Sigmoid colon (tissue), 6 donors: ENCODE measurements at regions not wholly inside any gene's neighbourhood (a gene's known extent, or its start where the extent isn't known, plus 50 kb on each side); places are given as distances from the start of the nearest gene placed in this dataset.
A peak's percentile ranks its signal among the peaks of the same experiment; 100 is the strongest.
"Not testable (repeated sequence)": the region's sequence is repeated elsewhere in the genome, so short reads cannot be mapped to it uniquely, and the experiment has no call there.

Experiments used
- DNase-seq: peaks from one replicate; pipeline ENCODE4 v3.0.0-alpha.2; 2019
- H3K27ac ChIP-seq, 4 donors: fragments of 200-600 bp; sonication (generic); one replicate each; pipeline ENCODE4 v1.5.1; 2016 to 2019; ENCODE audit warnings: mild to moderate bottlenecking in 1 of 4
- H3K27me3 ChIP-seq, 3 donors: fragments of 200-600 bp; sonication (generic); one replicate each; pipeline ENCODE4 v1.5.1; 2019; ENCODE audit warnings: mild to moderate bottlenecking in 1 of 3
- H3K36me3 ChIP-seq, 4 donors: fragments of 200-600 bp; sonication (generic); one replicate each; pipeline ENCODE4 v1.5.1; 2016 to 2019
- H3K4me1 ChIP-seq, 4 donors: fragments of 200-600 bp; sonication (generic); one replicate each; pipeline ENCODE4 v1.5.1; 2017 to 2019
- H3K4me3 ChIP-seq, 4 donors: fragments of 200-600 bp; sonication (generic); one replicate each; pipeline ENCODE4 v1.5.1; 2017 to 2019; ENCODE audit warnings: mild to moderate bottlenecking in 2 of 4, moderate library complexity in 1 of 4
- H3K9me3 ChIP-seq, 4 donors: fragments of 200-600 bp in 3 of 4; sonication (generic) in 3 of 4; one replicate each; pipeline versions ENCODE4 v1.5.1 to v1.6.1; 2013 to 2019
- CTCF ChIP-seq, 4 experiments: fragments of 450-650 bp in 3 of 4; fragments of 200-600 bp in 1 of 4; IDR thresholded peaks; one replicate each; pipeline ENCODE4 v1.5.1; 2016 to 2019; ENCODE audit warnings: antibody characterized with exemption in 4 of 4, mild to moderate bottlenecking in 3 of 4, moderate library complexity in 2 of 4
- EP300 ChIP-seq, 4 donors: sonication (generic); formaldehyde crosslinking; IDR thresholded peaks; one replicate each; pipeline ENCODE4 v1.6.1; 2017; ENCODE audit warnings: antibody characterized with exemption in 4 of 4
- POLR2A ChIP-seq, 2 donors: fragments of 450-650 bp; IDR thresholded peaks; one replicate each; pipeline ENCODE4 v1.6.1; 2016; ENCODE audit warnings: antibody characterized with exemption in 2 of 2, mild to moderate bottlenecking in 2 of 2, moderate library complexity in 2 of 2
- POLR2AphosphoS5 ChIP-seq, 4 donors: sonication (generic); formaldehyde crosslinking; IDR thresholded peaks; one replicate each; pipeline ENCODE4 v1.6.1; 2017; ENCODE audit warnings: antibody characterized with exemption in 4 of 4
- WGBS, 2 donors: extraction: QIAGEN DNeasy Blood & Tissue Kit; methylation state at CpG; one replicate each; pipeline ENCODE4 v1.1.7; 2013; 5-methylcytosine and 5-hydroxymethylcytosine counted together
- intact Hi-C: fragments of 100-400 bp; cut with DNase I; formaldehyde crosslinking; loops from one replicate; pipeline ENCODE4 v1.15.1; 2023
- donor health status: healthy with polysubstance abuse.
- donor health status: healthy.

DNA sequence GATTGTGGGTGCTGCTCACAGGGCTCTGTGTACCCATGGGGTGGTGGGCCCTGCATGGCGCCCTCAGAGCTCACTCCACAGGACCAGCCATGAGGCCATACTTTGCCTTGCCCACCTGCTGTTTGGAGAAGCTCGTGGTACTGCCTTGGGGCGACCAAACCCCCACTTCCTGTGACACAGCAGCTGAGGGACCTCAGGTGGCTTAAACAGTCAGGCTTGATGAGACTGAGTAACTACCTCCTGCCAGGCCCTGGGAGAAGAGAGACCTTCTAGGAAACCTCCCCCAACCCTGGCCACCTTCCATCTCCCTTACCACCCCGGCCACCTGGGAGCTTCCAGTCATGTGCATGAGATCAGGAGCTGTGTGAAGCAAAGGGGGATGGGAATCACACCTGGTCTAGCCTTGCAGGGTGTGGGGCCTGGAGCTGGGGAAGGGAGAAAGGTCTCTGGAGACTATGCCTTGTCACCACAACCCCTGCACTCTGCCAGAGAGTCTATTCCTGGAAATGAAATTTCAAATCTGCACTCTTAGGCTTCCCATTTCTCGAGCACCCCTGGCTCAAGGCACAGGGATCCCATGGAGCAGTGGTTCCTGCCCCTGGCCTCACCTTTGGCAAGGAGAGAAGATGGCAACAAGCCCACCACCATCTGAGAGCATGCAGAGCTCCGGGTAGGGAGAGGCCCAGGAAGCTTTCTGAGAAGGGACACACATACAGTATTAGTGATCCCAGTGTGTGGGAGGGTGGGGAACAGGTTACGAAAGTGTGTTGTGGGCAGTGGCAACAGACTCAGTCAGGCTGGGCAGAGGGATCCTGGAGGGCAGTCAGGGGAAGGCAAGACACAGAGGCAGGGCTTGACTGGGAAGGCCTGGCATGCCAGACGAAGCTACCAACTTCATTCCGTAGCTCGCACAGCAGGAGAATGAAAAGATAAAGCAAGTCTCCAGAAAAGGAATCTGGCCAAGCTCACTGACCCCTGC, 125.0 kb downstream of the URI1 start:
- H3K27me3 ChIP-seq: peaks cover 0 to 16% (median 10%) of the 10 kb centered on the region in 3 donors
- WGBS, 2 donors: 76 to 87% methylated on average over 10 of the region's 10 CpGs
- TF ChIP-seq EP300 (IDR thresholded peaks at IDR 0.05) (no peak), POLR2AphosphoS5 (IDR thresholded peaks at IDR 0.05) (no peak), CTCF (IDR thresholded peaks at IDR 0.05) (no peak), POLR2A (IDR thresholded peaks at IDR 0.05) (no peak)
- no peak overlapping the region for H3K27ac ChIP-seq
- H3K4me3 ChIP-seq: no peak overlapping the region
- H3K9me3 ChIP-seq: no peaks in the 10 kb centered on the region
- peaks cover 0 to 21% (median 10%) of the 10 kb centered on the region in 4 donors for H3K4me1 ChIP-seq
- H3K36me3 ChIP-seq: no peaks in the 10 kb centered on the region
- peak; percentile 51 for DNase-seq
- intact Hi-C loops: no loop called here

DNA sequence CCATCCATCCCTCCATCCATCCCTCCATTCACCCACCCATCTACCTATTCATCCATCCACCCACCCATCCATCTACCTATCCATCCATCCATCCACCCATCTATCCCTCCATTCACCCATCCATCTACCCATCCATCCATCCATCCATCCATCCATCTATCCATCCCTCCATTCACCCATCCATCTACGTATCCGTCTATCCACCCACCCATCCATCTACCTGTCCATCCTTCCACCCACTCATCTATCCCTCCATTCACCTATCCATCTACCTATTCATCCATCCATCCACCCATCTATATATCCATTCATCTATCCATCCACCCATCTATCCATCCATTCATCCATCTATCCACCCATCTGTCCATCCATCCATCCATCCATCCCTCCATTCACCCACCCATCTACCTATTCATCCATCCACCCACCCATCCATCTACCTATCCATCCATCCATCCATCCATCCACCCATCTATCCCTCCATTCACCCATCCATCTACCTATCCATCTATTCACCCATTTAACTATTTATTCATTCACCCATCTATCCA, 126.0 kb downstream of the URI1 start:
- WGBS, 2 donors: 97% methylated on average over 2 of the region's 2 CpGs
- DNase-seq, H3K4me3 ChIP-seq, H3K36me3 ChIP-seq, H3K27me3 ChIP-seq, H3K9me3 ChIP-seq, intact Hi-C loops, H3K27ac ChIP-seq: not testable (repeated sequence)
- H3K4me1 ChIP-seq: peaks cover 0 to 22% (median 10%) of the 10 kb centered on the region in 4 donors

DNA sequence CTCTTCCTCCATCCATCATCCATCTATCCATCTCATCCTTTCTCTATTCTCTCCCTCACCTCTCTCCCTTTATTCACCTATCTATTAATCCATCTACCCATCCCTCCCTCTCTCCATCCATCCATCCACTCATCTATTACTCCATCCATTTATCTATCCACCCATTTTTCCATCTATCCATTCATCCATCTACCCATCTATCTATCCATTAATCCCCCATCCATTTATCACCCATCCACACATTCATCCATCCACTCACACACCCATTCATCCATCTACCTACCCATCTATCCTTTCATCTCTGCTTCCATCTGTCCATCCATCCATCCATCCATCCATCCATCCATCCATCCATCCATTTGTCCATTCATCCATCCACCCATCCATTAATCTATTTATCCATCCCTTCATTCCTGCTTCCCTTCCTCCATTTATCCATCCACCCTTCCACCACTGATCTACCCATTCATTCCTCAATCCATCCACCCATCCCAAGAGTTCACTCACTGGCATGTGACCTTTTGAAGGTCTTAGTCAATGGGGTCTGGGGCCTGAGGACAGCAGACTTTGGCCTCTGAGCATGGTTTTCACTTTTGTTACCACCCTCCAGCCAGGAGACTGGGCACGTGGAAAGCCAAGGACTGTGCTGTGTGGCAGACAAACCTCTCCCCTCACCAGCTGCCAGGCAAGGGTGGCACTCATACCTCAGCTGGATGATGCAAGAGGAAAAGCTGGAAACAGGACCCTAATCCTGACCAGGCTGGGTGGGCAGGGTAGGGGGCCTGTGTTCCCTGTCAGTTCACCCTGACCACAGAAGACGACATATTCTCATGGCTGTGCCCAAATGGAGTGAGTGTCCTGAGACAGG, 126.7 kb downstream of the URI1 start:
- peak; percentile 40 for DNase-seq
- H3K27me3 ChIP-seq: peaks cover 0 to 2% (median 0%) of the 10 kb centered on the region in 3 donors

DNA sequence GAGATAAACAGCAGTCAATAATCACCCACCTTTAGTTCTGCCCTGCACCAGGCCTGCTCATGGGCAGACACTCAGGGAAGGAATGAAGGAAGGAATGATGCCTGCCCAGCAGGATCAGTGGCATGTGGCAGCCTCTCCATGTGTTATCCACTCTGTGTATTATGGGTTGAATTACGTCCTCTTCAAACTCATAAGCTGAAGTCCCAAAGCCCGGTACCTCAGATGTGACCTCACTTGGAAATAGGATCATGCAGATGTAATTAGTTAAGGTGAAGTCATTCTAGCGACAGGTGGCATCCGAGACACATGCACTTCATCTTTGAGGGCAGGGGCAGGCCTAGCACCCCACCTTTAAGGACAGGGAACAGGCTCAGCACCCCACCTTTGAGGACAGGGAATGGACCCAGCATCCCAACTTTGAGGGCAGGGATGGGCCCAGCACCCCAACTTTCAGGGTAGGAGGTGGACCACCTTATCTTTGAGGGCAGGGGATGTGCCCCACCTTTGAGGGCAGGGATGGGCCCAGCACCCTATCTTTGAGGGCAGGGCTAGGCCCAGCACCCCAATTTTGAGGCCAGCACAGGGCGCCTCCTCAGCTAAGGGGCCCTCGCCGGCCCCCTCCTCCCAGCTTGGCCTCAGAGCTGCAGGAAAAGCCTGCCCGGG, 127.6 kb downstream of the URI1 start:
- 60 to 63% methylated on average over 8 of the region's 8 CpGs for WGBS, 2 donors
- no peak overlapping the region for H3K27ac ChIP-seq
- peaks cover 0 to 22% (median 10%) of the 10 kb centered on the region in 4 donors for H3K4me1 ChIP-seq
- H3K4me3 ChIP-seq: no peak overlapping the region
- no peaks in the 10 kb centered on the region for H3K36me3 ChIP-seq
- H3K9me3 ChIP-seq: no peaks in the 10 kb centered on the region
- intact Hi-C loops: no loop called here
- DNase-seq: peak; percentile 34
- H3K27me3 ChIP-seq: no peaks in the 10 kb centered on the region
- TF ChIP-seq EP300 (IDR thresholded peaks at IDR 0.05) (no peak), CTCF (IDR thresholded peaks at IDR 0.05) (no peak), POLR2A (IDR thresholded peaks at IDR 0.05) (no peak), POLR2AphosphoS5 (IDR thresholded peaks at IDR 0.05) (no peak)

More for the DNA sequence above, 126.7 kb downstream of the URI1 start:
- TF ChIP-seq POLR2AphosphoS5 (IDR thresholded peaks at IDR 0.05) (no peak), POLR2A (IDR thresholded peaks at IDR 0.05) (no peak)
- 88 to 90% methylated on average over 2 of the region's 2 CpGs for WGBS, 2 donors
- H3K9me3 ChIP-seq: no peaks in the 10 kb centered on the region
- intact Hi-C loops: no loop called here
- no peak overlapping the region for H3K4me3 ChIP-seq
- H3K4me1 ChIP-seq: peaks cover 0 to 22% (median 10%) of the 10 kb centered on the region in 4 donors
- no peaks in the 10 kb centered on the region for H3K36me3 ChIP-seq
- no peak overlapping the region for H3K27ac ChIP-seq

DNA sequence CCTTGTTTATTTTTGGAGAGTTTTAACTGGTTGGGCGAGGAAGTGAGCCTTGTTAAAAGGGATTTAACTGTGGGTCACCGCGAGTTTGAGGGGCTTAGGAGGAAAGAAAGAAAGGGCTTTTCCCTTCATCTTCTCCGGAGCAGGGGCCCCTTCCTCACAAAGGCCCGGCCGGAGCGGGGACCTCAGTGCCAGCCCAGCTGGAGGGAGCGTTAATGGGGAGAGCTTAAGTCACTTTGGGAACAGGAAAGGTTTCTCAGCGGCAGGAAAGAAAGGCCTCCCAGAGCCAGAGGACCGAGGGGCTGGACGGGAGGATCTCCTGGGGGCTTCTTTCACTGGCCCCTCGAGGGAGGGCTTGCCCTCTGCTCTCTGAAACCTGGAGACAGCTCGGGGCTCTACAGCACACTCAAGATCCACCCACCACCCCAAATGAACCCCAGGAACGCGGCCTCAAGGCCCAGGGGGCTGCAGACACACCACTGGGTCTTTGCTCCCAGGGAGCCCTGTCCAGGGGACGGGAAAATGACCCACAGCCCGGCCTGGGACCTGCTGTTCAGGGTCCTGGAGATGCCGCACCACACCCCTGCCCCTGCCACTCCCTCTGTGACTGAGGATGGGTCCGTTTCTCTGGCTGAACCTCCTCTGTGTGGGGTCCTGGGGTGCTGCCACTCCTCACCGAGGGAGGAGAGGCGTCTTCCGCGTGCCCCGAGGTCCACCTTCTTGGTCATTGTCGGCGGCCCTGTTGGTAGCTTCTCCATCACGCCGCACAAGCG, 128.3 kb downstream of the URI1 start:
- intact Hi-C loops: no loop called here
- Histone ChIP-seq H3K9me3 (no peaks in the 10 kb centered on the region), H3K27ac (peak overlapping the region in 2 of 4 donors; percentile 8 to 21), H3K36me3 (no peaks in the 10 kb centered on the region), H3K4me3 (no peak overlapping the region), H3K27me3 (no peaks in the 10 kb centered on the region), H3K4me1 (peaks cover 0 to 22% (median 10%) of the 10 kb centered on the region in 4 donors)
- 59 to 60% methylated on average over 29 of the region's 29 CpGs for WGBS, 2 donors
- peak; percentile 52 for DNase-seq
- TF ChIP-seq CTCF (IDR thresholded peaks at IDR 0.05) (no peak), EP300 (IDR thresholded peaks at IDR 0.05) (no peak), POLR2AphosphoS5 (IDR thresholded peaks at IDR 0.05) (no peak), POLR2A (IDR thresholded peaks at IDR 0.05) (no peak)
